Calu3 (cell line): ENCODE measurements at regions not wholly inside any gene's neighbourhood (a gene's known extent, or its start where the extent isn't known, plus 50 kb on each side); places are given as distances from the start of the nearest gene placed in this dataset.
"Not testable (repeated sequence)": the region's sequence is repeated elsewhere in the genome, so short reads cannot be mapped to it uniquely, and the experiment has no call there.

ENCODE experiments used
- BruUV-seq: library from RNA; stranded (reverse); fragments of 400-500 nt; replicated peaks from 2 replicates; lab custom pipeline; 2021; lab: Mats Ljungman, UMichigan
- CTCF ChIA-PET: fragments of 300-600 bp; sonication (Branson Sonifier 250); formaldehyde crosslinking; loops from one replicate; lab custom pipeline; 2022; ENCODE audit warnings: antibody characterized with exemption; lab: Charles Lee
- DNase-seq: peaks from one replicate; pipeline ENCODE4 v3.0.0; 2022
- H3K27ac Mint-ChIP-seq: one replicate; pipeline ENCODE4 v1.8.0; 2022; ENCODE audit warnings: mixed read lengths; ENCODE audit not compliant: unreplicated experiment
- H3K27me3 Mint-ChIP-seq: one replicate; pipeline ENCODE4 v1.8.0; 2022; ENCODE audit warnings: mixed read lengths; ENCODE audit not compliant: unreplicated experiment
- H3K36me3 Mint-ChIP-seq: one replicate; pipeline ENCODE4 v1.8.0; 2022; ENCODE audit warnings: mild to moderate bottlenecking, moderate library complexity, mixed read lengths; ENCODE audit not compliant: insufficient read depth, unreplicated experiment
- H3K4me1 Mint-ChIP-seq: one replicate; pipeline ENCODE4 v1.8.0; 2022; ENCODE audit warnings: mild to moderate bottlenecking, low read depth, mixed read lengths; ENCODE audit not compliant: unreplicated experiment
- H3K4me3 Mint-ChIP-seq: one replicate; pipeline ENCODE4 v1.8.0; 2022; ENCODE audit warnings: mild to moderate bottlenecking, low read depth, moderate library complexity, mixed read lengths; ENCODE audit not compliant: unreplicated experiment
- H3K9me3 Mint-ChIP-seq: one replicate; pipeline ENCODE4 v1.8.0; 2022; ENCODE audit warnings: low read depth, mixed read lengths; ENCODE audit not compliant: unreplicated experiment
- intact Hi-C: fragments of 100-400 bp; cut with micrococcal nuclease; formaldehyde crosslinking; loops from one replicate; pipeline ENCODE4 v1.10.0; 2022; ENCODE audit not compliant: unreplicated experiment
- TF ChIP-seq, protein P1 (sequence below): fragments of 200-600 bp; IDR thresholded peaks from one replicate; pipeline ENCODE4 v1.8.0; 2022; ENCODE audit warnings: antibody characterized with exemption; ENCODE audit not compliant: unreplicated experiment

DNA sequence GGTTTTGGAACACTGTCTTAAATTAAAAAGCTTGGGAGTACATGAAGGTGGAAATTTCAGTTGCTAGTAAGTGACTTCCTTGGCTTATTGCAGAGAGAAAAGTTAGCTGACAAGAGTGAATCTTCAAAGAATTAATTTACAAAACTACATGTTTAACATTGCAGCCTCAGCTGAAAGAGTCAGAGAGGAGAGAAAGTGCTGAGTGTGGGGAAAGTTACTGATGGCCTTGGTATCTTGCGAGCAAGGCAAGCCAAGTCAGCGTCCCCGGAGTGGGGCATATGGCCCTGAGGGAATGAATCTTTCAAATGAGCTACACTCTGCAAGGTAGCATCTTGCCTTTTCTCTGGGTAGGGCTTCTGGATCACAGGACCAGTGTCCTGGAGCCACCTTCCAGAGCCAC, 131.3 kb downstream of the LPIN1 start:
- TF ChIP-seq, protein P1, sequence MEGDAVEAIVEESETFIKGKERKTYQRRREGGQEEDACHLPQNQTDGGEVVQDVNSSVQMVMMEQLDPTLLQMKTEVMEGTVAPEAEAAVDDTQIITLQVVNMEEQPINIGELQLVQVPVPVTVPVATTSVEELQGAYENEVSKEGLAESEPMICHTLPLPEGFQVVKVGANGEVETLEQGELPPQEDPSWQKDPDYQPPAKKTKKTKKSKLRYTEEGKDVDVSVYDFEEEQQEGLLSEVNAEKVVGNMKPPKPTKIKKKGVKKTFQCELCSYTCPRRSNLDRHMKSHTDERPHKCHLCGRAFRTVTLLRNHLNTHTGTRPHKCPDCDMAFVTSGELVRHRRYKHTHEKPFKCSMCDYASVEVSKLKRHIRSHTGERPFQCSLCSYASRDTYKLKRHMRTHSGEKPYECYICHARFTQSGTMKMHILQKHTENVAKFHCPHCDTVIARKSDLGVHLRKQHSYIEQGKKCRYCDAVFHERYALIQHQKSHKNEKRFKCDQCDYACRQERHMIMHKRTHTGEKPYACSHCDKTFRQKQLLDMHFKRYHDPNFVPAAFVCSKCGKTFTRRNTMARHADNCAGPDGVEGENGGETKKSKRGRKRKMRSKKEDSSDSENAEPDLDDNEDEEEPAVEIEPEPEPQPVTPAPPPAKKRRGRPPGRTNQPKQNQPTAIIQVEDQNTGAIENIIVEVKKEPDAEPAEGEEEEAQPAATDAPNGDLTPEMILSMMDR, result no peak
- H3K4me3 Mint-ChIP-seq, result no peak overlapping the region
- no peaks in the 10 kb centered on the region for H3K9me3 Mint-ChIP-seq
- no TSS peak for BruUV-seq
- DNase-seq, result no peak
- H3K36me3 Mint-ChIP-seq, result no peaks in the 10 kb centered on the region
- intact Hi-C loops, result no loop called here
- H3K4me1 Mint-ChIP-seq, result peaks cover 7% of the 10 kb centered on the region
- H3K27me3 Mint-ChIP-seq, result peaks cover 53% of the 10 kb centered on the region
- H3K27ac Mint-ChIP-seq, result no peak overlapping the region
- CTCF ChIA-PET, result no interaction called here

DNA sequence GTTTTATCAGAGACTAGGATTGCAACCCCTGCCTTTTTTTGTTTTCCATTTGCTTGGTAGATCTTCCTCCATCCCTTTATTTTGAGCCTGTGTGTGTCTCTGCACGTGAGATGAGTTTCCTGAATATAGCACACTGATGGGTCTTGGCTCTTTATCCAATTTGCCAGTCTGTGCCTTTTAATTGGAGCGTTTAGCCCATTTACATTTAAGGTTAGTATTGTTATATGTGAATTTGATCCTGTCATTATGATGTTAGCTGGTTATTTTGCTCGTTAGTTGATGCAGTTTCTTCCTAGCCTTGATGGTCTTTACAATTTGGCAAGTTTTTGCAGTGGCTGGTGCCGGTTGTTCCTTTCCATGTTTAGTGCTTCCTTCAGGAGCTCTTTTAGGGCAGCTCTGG, 138.8 kb downstream of the LPIN1 start:
- intact Hi-C loops, BruUV-seq, H3K4me1 Mint-ChIP-seq, H3K36me3 Mint-ChIP-seq, CTCF ChIA-PET, H3K9me3 Mint-ChIP-seq, H3K27ac Mint-ChIP-seq, DNase-seq, H3K4me3 Mint-ChIP-seq: not testable (repeated sequence)
- H3K27me3 Mint-ChIP-seq, result peaks cover 33% of the 10 kb centered on the region

DNA sequence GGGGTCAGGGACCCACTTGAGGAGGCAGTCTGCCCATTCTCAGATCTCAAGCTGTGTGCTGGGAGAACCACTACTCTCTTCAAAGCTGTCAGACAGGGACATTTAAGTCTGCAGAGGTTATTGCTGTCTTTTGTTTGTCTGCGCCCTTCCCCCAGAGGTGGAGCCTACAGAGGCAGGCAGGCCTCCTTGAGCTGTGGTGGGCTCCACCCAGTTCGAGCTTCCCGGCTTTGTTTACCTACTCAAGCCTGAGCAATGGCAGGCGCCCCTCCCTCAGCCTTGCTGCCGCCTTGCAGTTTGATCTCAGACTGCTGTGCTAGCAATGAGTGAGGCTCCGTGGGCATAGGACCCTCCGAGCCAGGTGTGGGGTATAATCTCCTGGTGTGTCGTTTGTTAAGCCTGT, 140.5 kb downstream of the LPIN1 start:
- intact Hi-C loops, H3K27ac Mint-ChIP-seq, H3K36me3 Mint-ChIP-seq, BruUV-seq, H3K4me1 Mint-ChIP-seq, H3K9me3 Mint-ChIP-seq, DNase-seq, CTCF ChIA-PET, H3K4me3 Mint-ChIP-seq: not testable (repeated sequence)
- peaks cover 33% of the 10 kb centered on the region for H3K27me3 Mint-ChIP-seq

DNA sequence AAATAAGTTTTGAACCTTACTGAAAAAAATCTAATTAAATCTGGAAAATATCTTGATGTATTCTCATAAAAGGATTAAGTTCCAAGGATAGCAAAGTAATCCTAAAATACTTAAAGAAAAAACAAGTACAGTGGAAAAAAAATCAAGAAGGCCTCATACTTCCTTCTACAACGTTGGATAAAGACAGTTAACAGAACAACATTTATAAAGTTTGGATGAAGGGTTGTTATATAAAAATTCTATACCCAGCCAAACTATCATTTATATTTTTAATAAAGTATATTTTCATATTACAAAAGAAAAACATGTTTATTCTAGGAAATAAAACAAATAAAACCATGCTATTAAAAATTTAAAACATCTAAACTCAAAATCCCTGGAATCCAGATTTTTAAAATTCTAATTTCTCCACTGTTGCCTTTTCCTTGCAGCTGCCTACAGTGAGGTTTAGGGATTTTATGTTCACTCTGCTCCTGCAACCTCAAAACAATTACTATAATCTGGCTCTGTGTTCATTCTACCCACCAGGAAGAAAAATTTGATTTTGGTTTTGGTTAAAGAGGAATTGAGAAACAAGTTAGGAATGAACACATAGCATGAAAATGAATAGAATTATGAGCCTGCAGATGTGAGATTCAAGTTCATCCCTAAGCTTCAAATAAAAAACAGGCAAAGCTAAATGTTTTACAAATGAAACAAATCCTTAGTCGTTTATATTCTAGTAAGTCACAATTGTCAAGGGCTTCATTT, 142.8 kb downstream of the LPIN1 start:
- Mint-ChIP-seq H3K4me3 (no peak overlapping the region), H3K36me3 (no peaks in the 10 kb centered on the region), H3K27me3 (peaks cover 24% of the 10 kb centered on the region), H3K9me3 (peaks cover 9% of the 10 kb centered on the region), H3K27ac (no peak overlapping the region), H3K4me1 (no peaks in the 10 kb centered on the region)
- CTCF ChIA-PET, result interaction anchor here (0.7 kb wide), 1 partner anchor 171 kb away, joined by 3 read pairs; no protein-coding TSS in a partner anchor
- BruUV-seq, result no TSS peak
- TF ChIP-seq, protein P1, result no peak
- intact Hi-C loops, result no loop called here
- no peak for DNase-seq

DNA sequence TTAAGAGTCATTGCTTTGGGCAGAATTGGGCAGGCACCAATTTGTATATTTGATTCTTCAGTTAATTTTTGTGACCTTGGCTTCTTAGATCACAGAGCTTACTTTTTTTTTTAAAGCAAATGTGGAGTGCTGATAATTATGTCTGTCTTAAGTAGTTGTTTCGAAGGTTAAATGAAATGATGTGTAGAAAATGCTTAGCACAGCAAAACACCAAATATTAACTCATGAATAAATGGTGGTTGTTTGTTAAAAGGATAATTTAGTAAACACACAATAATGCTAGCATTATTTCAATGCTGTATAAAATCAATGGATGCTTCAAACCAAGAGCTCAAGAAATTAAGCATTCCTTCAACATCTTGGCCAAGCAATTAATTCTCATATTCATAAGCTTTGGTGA, 143.4 kb downstream of the LPIN1 start:
- Mint-ChIP-seq H3K4me3 (no peak overlapping the region), H3K36me3 (no peaks in the 10 kb centered on the region), H3K4me1 (no peaks in the 10 kb centered on the region), H3K27me3 (peaks cover 18% of the 10 kb centered on the region), H3K27ac (no peak overlapping the region), H3K9me3 (peaks cover 9% of the 10 kb centered on the region)
- BruUV-seq, result no TSS peak
- intact Hi-C loops, result no loop called here
- CTCF ChIA-PET, result interaction anchor here (0.7 kb wide), 1 partner anchor 170 kb away, joined by 3 read pairs; no protein-coding TSS in a partner anchor
- no peak for DNase-seq
- TF ChIP-seq, protein P1, result no peak
